ENCODE measurements at regions not wholly inside any gene's neighbourhood (a gene's known extent, or its start where the extent isn't known, plus 50 kb on each side); places are given as distances from the start of the nearest gene placed in this dataset.

DNA sequence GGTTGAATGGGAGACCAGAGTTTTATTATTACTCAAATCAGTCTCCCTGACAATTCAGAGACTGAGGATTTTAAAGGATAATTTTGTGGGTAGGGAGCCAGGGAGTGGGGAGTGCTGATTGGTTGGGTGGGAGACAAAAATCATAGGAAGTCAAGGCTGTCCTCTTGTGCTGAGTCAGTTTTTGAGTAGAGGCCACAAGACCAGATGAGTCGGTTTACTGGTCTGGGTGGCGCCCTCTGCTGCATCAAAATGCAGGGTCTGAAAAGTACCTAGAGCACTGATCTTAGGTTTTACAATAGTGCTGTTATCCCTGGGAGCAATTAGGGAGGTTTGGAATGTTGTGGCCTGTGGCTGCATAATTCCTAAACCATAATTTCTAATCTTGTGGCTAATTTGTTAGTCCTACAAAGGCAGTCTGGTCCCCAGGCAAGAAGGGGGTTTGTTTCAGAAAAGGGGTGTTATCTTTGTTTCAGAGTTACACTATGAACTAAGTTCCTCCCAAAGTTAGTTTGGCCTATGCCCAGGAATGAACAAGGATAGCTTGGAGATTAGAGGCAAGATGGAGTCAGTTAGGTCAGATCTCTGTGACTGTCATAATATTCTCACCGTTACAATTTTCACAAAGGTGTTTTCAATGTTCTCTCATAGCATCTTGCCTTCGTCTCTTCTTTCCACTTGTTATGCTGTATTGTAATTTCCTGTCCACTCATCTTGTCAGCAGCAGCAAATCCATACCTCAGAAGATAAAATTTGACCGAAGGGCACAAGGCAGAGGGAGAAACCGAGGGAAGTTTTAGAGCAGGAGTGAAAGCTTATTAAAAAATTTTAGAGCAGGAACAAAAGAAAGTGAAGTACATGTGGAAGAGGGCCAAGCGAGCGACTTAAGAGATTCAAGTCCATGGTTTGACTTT lies 59.2 kb upstream of the CLINT1 start:
- TF ChIP-seq, protein P1, sequence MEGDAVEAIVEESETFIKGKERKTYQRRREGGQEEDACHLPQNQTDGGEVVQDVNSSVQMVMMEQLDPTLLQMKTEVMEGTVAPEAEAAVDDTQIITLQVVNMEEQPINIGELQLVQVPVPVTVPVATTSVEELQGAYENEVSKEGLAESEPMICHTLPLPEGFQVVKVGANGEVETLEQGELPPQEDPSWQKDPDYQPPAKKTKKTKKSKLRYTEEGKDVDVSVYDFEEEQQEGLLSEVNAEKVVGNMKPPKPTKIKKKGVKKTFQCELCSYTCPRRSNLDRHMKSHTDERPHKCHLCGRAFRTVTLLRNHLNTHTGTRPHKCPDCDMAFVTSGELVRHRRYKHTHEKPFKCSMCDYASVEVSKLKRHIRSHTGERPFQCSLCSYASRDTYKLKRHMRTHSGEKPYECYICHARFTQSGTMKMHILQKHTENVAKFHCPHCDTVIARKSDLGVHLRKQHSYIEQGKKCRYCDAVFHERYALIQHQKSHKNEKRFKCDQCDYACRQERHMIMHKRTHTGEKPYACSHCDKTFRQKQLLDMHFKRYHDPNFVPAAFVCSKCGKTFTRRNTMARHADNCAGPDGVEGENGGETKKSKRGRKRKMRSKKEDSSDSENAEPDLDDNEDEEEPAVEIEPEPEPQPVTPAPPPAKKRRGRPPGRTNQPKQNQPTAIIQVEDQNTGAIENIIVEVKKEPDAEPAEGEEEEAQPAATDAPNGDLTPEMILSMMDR (IDR thresholded peaks at IDR 0.05): peak; percentile 38 to 62 (median 58)
- TF ChIP-seq POLR2A (IDR thresholded peaks at IDR 0.05): no peak

All from adrenal gland (tissue), 5 donors.